Posterior vena cava (tissue), 2 donors: ENCODE measurements at regions not wholly inside any gene's neighbourhood (a gene's known extent, or its start where the extent isn't known, plus 50 kb on each side); places are given as distances from the start of the nearest gene placed in this dataset.

ENCODE experiments used
- DNase-seq: peaks from one replicate; pipeline ENCODE4 v3.0.0-alpha.2; 2020; ENCODE audit warnings: low spot score
- intact Hi-C, 2 donors: fragments of 100-400 bp; cut with DNase I; formaldehyde crosslinking; loops; one replicate each; pipeline versions ENCODE4 v1.14.1 to v1.14.2; 2022 to 2023
- donor health status: DM: yes; HTN: yes; CAD: no.
- donor health status: DM: yes; HTN: yes; CAD: no.

DNA sequence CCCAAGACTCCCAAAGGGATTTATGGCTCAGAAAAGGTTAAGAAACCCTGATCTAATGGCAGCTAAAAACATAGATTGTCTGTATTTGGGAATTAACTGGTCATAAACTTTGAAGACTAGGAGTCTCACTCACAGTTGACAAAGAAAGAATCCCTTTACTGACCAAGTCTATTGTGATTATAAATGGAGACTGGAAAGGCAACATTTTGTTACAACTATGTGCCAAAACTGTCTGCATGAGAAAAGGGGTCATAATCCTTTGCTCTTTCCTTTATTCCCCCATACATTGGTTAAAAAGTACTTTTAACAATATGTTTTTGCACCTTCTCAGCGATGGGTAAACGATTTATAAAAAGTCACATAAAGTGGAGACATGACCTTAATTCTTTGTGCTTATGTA lies 206.9 kb upstream of the MAP3K7 start:
- intact Hi-C loops: no loop called here
- no peak for DNase-seq

DNA sequence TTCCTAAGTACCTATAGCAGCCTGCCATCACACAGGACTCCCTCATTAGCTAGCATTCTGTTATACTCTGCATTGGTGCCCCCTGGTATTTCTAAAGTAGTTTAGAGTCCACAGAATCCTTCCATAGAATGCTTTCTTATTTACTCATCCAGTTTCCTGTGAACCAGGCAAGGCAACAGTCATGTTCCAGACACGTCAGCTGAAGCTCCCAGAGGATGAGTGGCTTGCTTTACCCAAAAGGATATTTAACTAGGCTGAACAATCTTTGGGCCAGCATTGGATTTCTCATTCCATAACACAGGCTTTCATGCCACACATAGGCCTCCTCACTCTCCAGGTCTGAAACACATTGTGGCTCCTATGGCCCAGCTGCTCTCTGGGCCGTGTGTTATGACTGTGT lies 203.8 kb upstream of the MAP3K7 start:
- DNase-seq: no peak
- intact Hi-C loops: no loop called here

DNA sequence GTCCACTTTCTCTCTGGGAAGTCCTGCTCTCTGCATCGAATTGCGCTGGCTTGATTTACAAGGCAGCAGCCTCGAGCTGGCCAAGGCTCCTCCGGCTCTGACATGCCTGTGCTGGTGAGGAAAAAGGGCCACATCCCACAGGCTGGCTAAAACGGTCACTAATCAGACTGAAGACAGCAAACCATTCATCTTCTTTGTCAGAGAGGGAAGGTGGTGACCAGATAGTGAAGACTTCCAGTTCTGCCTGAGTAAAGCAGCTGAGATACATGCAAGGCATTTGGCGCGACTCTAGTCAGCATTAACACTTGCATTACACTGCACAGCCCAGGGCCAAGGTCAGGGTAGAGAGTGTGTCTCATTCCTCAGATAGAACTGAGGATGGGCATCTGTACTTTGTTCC lies 203.2 kb upstream of the MAP3K7 start:
- DNase-seq: no peak
- intact Hi-C loops: no loop called here

DNA sequence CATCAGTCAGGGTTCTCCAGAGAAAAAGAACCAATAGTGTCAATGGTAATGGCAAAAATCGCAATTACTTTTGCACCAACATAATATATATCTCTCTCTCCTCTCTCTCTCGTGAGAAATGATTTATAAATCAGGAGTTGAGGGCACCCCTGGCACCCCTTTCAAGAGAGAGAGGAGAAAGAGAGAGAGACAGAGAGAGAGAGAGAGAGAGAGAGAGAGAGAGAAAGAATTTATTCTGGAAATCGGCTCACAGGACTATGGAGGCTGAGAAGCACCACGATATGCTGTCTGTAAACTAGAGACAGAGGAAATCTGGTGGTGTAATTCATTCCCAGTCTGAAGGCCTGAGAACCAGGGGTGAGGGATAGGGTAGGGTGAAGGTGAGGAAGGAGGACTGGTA lies 201.9 kb upstream of the MAP3K7 start:
- intact Hi-C loops: no loop called here
- DNase-seq: no peak

DNA sequence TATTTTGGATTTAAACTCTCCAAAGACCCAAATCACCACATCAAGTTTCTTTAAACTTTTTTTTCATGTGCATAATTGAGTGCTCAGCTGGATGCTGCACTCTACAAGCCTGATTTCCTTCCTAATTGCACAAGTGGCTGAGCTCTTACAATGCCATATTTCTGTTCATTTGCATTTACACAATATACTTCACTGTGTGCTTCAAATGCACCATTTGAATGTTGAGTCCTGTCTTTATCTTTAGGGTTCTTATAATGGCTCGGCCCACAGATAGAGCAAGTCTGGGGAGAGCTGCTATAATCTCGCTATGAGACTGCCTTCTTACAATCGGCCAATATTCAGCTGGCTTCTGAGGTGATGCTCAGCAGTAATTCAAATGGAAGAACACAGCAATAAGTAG lies 200.6 kb upstream of the MAP3K7 start:
- intact Hi-C loops: no loop called here
- DNase-seq: no peak

DNA sequence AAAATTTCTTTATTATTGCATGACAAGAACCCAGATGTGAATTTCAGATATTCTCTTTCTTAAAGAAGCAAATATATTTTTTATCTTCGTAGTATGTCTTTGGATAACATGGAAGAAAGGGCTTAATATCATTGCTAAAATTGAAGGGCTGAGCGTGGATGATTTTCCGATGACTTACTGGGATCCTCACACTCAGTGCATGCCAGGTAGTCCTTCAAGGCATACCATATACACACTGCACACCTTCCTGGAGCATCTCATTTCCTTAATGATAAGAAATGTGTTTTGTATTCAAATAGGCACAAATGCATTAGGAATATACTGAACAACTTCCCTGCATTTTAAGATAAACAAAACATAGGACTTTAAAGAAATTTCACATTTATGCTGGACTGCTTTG lies 193.9 kb upstream of the MAP3K7 start:
- intact Hi-C loops: no loop called here
- no peak for DNase-seq

DNA sequence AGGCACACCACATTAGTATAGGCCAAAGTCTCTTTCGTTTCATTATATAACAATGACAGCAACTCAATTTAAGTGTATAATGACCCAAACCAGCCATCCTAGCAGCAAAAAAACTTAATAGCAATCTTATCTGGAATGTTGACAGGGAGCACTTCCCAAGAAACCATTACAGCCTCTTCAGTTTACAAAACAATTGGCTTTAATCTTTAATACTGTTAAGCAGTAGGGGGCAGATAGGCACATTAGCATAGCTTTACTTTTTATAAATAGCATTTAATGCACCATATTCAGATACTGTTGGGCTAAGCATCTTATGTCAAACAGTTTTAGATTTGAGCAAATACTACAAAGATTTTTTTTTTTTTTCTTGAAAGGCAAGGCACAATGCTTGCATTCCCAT lies 193.3 kb upstream of the MAP3K7 start:
- DNase-seq: no peak
- intact Hi-C loops: no loop called here

DNA sequence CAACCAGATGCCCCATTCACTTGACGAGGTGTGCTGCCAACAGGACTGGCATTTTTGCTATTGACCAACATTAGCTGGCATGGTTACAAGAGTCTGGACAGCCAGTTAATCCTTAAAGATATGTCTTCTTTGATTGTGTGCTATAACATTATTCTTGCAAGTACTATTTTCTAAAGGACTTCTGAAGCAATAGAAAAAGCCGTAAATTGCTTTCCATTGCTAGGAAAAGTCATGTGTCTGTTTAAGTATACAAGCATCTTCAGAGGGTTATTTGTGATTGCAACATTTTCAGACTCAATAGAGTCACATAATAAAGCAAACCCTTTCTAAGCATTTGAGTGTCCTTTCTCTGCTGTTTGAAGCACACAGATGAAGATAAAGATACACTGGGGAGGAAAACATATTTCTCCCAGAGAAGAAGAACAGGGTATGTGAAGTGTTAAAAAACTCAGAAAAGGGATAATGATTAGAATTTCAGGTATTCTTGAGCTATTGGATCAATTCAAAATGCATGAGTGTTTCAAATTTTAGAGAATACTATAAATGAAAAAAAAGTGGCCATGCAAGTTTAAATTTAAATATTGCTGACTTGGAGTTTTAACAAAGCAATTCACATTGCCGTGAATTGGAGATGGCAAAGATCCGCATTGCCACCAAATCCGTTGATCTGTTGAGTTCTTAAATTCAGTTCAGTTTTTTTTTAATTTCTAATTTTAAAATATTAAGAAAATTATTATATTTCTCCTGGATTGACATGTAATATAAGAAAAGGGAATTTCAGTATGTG lies 191.7 kb upstream of the MAP3K7 start:
- intact Hi-C loops: no loop called here
- no peak for DNase-seq

DNA sequence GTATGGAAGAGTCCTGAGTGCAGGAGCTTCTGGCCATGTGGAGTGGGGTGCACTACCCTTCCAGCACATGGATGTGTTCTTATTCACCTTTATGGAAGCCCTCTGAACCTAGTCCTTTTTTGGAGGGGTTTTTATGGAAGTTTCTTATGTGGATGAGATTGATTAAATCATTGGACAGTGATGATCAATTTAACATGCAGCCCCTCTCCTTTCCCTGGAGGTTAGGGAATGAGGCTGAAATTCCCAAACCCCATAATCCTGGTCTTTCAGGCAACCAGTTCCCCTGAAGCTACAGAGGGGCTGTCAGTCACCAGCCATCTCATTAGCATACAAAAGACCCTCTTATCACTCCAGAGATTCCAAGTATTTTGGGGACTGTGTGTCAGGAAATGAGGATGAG lies 183.9 kb upstream of the MAP3K7 start:
- intact Hi-C loops: no loop called here
- DNase-seq: no peak

DNA sequence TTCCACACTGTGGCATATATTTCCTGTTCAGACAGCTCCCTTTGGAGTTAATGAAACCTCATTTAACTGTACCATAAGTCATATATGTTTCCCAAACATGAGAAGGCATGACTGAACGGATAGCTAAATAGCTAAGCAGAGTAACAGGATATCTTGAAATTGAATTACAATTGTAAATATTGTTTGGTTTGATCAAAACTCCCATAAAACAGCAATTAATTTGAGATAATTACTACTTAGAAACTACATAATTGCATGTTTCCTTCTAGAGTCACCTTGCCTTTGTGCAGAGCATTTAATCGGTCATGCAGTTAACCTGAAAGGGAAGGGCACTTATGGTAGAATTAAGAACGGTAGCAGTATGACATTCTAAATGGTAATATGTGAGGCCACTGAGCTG lies 179.0 kb upstream of the MAP3K7 start:
- DNase-seq: no peak
- intact Hi-C loops: no loop called here

DNA sequence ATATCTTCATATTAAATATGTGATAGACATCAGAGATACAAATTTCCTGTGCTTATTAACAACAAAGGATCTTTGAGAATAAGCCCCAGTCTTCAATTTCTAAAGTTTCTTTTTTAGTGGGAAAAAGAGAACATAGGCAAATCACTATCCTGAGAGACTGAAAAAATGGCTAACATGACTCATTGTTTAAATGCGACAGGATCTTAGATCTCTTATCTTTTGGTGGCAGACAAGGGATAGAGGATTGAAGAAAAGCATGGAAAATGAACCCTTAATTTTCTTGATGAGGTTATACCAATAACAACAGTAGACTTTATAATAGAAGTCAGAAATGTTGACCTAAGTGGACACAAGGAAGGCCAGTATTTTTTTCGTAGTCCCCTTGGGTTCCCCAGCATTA lies 178.6 kb upstream of the MAP3K7 start:
- intact Hi-C loops: no loop called here
- DNase-seq: no peak

DNA sequence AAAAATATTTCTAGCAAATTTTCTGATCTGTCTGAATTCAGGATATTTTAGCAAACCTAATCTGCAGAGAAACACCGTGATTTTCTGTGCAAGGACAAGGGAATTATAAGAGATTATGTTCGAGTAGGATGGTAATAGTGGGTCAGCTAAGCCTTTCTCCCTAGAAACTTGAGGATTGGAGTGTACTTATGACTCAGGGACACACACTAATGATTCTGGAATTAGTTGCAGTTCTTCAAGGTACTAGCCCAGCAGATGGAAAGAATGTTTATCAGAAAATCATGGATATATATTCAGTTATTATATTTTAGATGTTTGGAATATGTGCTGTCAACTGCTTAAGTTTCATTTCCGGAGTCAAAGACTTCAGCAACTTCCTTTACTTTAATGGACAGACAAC lies 177.1 kb upstream of the MAP3K7 start:
- intact Hi-C loops: no loop called here

DNA sequence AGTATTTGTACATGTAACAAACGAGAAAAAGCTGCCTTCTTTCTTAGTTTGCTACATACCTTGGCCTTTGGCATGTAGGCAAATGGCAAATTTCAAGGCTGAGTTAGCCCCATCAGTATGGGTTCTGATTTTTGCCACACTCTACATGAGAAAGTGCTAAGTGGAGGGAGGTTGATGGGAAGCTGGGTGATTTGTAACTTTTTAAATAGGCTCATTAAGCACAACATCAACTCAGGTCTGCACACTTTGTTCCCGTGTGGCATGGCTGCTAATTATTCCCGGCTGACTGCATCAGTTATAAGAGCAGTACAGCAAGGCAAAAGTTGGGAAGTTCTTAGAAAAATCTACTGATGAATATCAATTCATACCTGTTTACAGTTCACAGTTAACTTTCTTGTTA lies 172.8 kb upstream of the MAP3K7 start:
- DNase-seq: no peak
- intact Hi-C loops: no loop called here

More for the DNA sequence above, 177.1 kb upstream of the MAP3K7 start:
- no peak for DNase-seq

DNA sequence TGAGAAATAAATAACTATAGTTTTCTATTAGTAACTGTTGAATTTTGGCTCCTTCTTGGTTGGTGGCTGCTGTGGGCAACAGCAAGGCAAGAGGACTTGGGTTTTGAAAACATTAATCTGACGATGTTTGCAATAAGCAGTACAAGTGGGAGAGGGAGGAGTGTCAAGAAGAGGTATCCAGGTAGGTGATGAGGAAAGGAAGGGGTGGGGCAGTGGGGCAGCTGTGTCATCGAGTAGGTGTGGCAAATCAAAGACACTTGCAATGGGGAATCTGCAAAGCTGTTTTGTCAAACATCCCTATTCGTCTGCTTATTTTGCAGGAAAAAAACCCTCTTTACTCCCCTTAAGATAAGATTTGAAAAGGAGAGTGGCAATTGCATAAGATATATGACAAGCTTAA lies 171.9 kb upstream of the MAP3K7 start:
- DNase-seq: no peak
- intact Hi-C loops: no loop called here

DNA sequence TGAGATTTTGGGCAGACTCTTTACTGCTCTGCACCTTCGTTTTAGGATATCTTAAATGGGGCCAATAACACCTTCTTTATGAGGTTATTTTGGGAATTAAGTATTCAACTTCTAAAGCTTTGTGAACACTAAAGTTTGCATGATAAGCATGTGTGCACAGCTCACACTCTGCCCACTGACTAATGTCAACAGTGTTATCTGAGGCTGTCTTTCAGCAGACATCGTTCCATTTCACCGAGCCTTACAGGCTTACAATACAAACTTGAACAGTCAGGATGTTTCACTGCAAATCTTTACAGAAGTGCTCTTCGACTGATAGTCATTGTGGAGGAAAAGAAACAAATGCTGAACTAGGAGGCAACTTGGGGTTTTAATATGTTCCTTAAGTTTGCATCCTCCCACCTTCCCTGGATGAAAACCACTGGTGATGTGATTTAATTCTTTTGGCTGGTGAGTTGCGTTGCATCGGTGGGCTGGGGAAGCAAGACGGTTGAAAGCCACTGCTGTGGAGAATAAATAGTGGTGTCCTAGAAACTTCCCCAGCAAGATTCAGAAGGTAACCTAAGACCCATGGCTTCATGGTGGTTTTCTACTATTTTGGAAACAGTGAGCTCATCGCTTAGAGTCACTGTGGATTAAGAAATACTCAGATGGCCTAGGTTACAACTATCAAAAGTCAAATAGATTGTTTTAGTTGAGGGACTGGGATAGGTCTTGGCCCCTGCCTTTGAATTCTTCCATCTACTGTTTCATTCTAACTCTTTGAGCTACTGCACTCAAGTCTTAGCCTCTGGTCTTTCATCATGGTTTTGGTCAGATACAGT lies 167.2 kb upstream of the MAP3K7 start:
- intact Hi-C loops: no loop called here
- DNase-seq: no peak

DNA sequence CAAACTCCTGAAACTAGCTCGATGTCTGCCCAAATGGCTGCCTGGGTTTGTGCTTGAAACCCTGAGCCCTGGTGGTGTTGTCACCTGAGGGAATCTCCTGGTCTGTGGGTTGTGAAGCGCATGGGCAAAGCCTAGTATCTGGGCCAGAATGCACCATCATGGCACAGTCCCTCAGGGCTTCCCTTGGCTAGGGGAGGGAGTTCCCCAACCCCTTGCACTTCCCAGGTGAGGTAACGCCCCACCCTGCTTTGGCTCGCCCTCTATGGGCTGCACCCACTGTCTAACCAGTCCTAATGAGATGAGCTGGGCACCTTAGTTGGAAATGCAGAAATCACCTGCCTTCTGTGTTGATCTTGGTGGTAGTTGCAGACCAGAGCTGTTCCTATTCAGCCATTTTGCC lies 152.9 kb upstream of the MAP3K7 start:
- intact Hi-C loops: no loop called here
- no peak for DNase-seq

DNA sequence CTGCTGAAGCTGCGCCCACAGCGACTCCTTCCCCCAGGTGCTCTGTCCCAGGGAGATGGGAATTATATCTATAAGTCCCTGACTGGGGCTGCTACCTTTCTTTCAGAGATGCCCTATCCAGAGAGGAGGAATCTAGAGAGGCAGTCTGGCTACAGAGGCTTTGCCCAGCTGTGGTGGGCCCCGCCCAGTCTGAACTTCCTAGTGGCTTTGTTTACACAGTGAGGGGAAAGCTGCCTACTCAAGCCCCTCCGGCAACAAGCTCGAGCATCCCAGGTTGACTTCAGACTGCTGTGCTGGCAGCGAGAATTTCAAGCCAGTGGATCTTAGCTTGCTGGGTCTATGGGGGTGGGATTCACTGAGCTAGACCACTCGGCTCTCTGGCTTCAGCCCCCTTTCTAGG lies 152.5 kb upstream of the MAP3K7 start:
- intact Hi-C loops: no loop called here

DNA sequence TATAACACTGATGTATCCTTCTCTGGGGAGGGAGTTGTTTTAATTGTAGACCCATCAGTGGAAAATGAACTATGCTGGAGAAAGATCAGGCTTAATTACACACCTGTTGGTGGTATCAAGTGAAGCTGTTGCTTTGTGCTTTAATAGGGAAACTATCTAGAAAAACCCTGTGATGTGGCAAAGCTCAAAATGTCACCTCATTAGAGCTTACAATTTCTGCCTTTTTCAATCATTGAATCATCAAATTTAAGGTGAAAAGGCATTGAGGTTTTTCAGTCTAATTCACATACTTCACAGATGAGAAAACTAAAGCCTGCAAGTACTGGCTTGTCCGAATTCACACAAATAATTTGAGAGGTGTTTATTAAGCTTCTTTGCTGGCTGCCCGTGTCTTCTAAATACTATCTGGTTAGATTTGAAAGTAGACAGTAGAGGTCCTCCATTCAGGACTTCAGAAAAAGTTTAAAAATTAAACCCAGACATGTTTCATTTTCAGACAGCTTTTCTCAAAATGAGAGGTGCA lies 143.3 kb upstream of the MAP3K7 start:
- intact Hi-C loops: no loop called here

More for the DNA sequence above, 152.5 kb upstream of the MAP3K7 start:
- DNase-seq: no peak

DNA sequence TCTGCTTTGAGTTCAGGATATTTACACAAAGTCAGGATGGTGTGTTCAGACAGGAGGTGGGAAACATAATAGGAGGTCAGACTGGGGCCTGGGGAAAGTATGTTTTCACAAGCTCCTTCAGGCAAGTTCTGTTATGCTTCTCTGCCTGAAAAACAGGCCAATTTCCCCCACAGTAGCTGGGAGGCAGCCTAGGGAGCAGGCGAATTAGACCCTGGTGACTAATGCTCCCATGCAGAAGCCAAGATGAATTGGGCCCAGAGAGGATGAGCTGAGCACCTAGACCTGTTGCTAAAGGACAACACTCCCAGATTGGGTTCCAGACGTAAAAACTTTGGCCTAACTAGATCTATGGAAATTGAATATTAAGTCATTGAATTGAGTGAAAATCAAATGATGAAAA lies 142.2 kb upstream of the MAP3K7 start:
- DNase-seq: no peak
- intact Hi-C loops: no loop called here

More for the DNA sequence above, 143.3 kb upstream of the MAP3K7 start:
- DNase-seq: no peak

DNA sequence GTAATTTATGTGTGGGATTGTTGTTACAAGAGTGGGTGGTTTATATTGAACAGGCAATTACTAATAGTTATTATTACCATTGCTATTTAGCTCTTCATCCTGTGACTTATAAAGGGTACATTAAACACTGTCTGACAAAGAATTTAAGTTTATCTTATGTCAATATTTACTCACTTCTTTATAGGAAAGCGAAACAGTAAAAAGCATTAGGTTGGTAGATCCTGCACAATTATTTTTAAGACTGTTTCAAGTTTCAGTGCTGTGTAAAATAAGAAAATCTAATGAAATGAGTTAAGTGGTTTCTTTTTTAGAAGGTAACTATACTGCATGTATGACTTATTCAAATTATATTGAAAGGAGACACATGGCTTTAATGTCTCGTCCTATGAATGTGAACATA lies 135.8 kb upstream of the MAP3K7 start:
- intact Hi-C loops: no loop called here
- DNase-seq: no peak

DNA sequence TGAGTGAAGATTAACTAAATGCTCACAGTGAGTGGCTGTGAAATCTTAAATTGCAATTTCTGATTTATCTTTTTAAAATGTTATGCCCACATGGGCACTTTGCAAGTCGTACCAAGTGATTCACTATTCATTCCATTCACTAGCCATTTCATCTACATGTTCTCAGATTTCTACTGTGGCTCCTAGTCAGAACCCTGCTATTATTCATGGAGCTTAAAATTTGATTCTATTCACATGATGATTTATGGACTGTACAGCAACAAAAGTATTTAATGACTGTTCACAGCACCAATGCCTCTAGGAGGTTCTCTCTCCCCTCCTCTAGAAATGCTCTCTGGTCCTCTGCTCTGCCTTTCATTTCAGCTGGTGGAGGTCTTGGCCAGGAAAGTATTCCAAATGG lies 133.5 kb upstream of the MAP3K7 start:
- intact Hi-C loops: no loop called here
- DNase-seq: no peak
